H1 (cell line): ENCODE measurements at regions not wholly inside any gene's neighbourhood (a gene's known extent, or its start where the extent isn't known, plus 50 kb on each side); places are given as distances from the start of the nearest gene placed in this dataset.

Experiments used
- CBX8 ChIP-seq: fragments of 300-800, 300-1000 bp; sonication (generic); IDR thresholded peaks from 2 replicates; pipeline ENCODE4 v1.7.1; 2016; ENCODE audit warnings: low read depth, low read length, borderline replicate concordance
- CHD1 ChIP-seq: IDR thresholded peaks from 2 replicates; pipeline ENCODE4 v1.6.1; 2012; ENCODE audit warnings: low read depth, low read length, improper control_type of control experiment
- EGR1 ChIP-seq: IDR thresholded peaks from 2 replicates; pipeline ENCODE4 v1.6.1; 2011; ENCODE audit warnings: low read depth, low read length, borderline replicate concordance
- EP300 ChIP-seq, 2 experiments: IDR thresholded peaks; 1 replicate in 1 of 2; 2 replicates in 1 of 2; pipeline ENCODE4 v1.6.1; 2011 to 2012; ENCODE audit warnings: low read depth in 2 of 2, low read length in 2 of 2, mild to moderate bottlenecking in 2 of 2, borderline replicate concordance in 1 of 2, inconsistent platforms in 1 of 2, moderate library complexity in 1 of 2
- JUN ChIP-seq: IDR thresholded peaks from 2 replicates; pipeline ENCODE4 v1.6.1; 2011; ENCODE audit warnings: low read depth, mild to moderate bottlenecking, improper control_type of control experiment, low read length
- KDM5A ChIP-seq: fragments of 200-600 bp; IDR thresholded peaks from 2 replicates; pipeline ENCODE4 v1.7.1; 2012; ENCODE audit warnings: mild to moderate bottlenecking, low read length, inconsistent platforms, mixed read lengths
- POLR2A ChIP-seq, 2 experiments: IDR thresholded peaks; 1 replicate in 1 of 2; 2 replicates in 1 of 2; pipeline ENCODE4 v1.6.1; 2011; ENCODE audit warnings: low read depth in 2 of 2, low read length in 2 of 2, mild to moderate bottlenecking in 2 of 2; ENCODE audit errors: control extremely low read depth in 1 of 2
- RAD21 ChIP-seq, 2 experiments: IDR thresholded peaks in 1 of 2; conservative IDR thresholded peaks in 1 of 2; 2 replicates each; pipeline ENCODE4 v1.6.1; 2011; ENCODE audit warnings: low read depth in 2 of 2, low read length in 2 of 2, improper control_type of control experiment in 1 of 2, inconsistent platforms in 1 of 2, mild to moderate bottlenecking in 1 of 2, moderate library complexity in 1 of 2
- RBBP5 ChIP-seq: IDR thresholded peaks from 2 replicates; pipeline ENCODE4 v1.7.1; 2012; ENCODE audit warnings: low read depth, mild to moderate bottlenecking, inconsistent platforms, low read length, moderate library complexity, borderline replicate concordance
- RXRA ChIP-seq: IDR thresholded peaks from 2 replicates; pipeline ENCODE4 v1.6.1; 2011; ENCODE audit warnings: low read depth, mild to moderate bottlenecking, low read length, moderate library complexity; ENCODE audit not compliant: insufficient read depth
- SUZ12 ChIP-seq: fragments of 200-600 bp; sonication (generic); IDR thresholded peaks from 2 replicates; pipeline ENCODE4 v1.6.1; 2012; ENCODE audit warnings: mild to moderate bottlenecking, inconsistent platforms, low read length, moderate library complexity, mixed read lengths
- TAF1 ChIP-seq: IDR thresholded peaks from 2 replicates; pipeline ENCODE4 v1.6.1; 2011; ENCODE audit warnings: mild to moderate bottlenecking, low read depth, low read length
- TF ChIP-seq, protein P1 (sequence below), 3 experiments: IDR thresholded peaks; 1 replicate in 2 of 3; 2 replicates in 1 of 3; pipeline versions ENCODE4 v1.5.1 to v1.6.1; 2011; ENCODE audit warnings: low read length in 3 of 3, mild to moderate bottlenecking in 3 of 3, inconsistent platforms in 2 of 3, low read depth in 1 of 3, moderate library complexity in 1 of 3; ENCODE audit not compliant: insufficient read depth in 1 of 3; ENCODE audit errors: control extremely low read depth in 1 of 3
- TF ChIP-seq, protein P2 (sequence below): IDR thresholded peaks from 2 replicates; pipeline ENCODE4 v1.6.1; 2011; ENCODE audit warnings: low read length, improper control_type of control experiment

DNA sequence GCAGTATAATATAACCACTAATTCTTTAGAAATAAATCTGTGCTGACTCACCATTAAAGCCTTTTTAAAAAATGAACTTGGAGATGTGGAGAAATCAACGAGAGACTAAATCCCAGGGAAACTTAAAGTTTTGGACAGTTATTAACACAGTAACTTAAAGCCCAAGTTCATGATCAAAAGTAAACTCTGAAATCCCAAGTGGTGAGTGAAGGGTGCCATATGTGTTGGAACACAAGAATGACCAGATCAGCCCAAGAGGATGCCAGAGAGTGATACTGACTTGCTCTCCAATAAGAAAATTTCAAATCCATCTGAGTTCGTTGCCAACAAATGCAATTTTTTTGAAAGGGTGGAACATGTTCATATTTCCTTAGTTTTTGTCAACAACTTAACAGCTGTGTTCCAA, 838.1 kb upstream of the ACVR2A start:
- TF ChIP-seq RAD21 (IDR thresholded peaks at IDR 0.05 in 1 of 2, conservative IDR thresholded peaks at IDR 0.05 in 1 of 2; ENCODE audit: low read depth in 2 of 2, low read length in 2 of 2), result no peak
- TF ChIP-seq, protein P1, sequence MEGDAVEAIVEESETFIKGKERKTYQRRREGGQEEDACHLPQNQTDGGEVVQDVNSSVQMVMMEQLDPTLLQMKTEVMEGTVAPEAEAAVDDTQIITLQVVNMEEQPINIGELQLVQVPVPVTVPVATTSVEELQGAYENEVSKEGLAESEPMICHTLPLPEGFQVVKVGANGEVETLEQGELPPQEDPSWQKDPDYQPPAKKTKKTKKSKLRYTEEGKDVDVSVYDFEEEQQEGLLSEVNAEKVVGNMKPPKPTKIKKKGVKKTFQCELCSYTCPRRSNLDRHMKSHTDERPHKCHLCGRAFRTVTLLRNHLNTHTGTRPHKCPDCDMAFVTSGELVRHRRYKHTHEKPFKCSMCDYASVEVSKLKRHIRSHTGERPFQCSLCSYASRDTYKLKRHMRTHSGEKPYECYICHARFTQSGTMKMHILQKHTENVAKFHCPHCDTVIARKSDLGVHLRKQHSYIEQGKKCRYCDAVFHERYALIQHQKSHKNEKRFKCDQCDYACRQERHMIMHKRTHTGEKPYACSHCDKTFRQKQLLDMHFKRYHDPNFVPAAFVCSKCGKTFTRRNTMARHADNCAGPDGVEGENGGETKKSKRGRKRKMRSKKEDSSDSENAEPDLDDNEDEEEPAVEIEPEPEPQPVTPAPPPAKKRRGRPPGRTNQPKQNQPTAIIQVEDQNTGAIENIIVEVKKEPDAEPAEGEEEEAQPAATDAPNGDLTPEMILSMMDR (IDR thresholded peaks at IDR 0.05; ENCODE audit: control extremely low read depth in 1 of 3, insufficient read depth in 1 of 3, low read depth in 1 of 3, low read length in 3 of 3), result no peak
- TF ChIP-seq CBX8, result no peak
- no peak for TF ChIP-seq CHD1
- TF ChIP-seq RXRA, result no peak
- TF ChIP-seq EP300 (IDR thresholded peaks at IDR 0.05; ENCODE audit: borderline replicate concordance in 1 of 2, low read depth in 2 of 2, low read length in 2 of 2), result no peak
- no peak for TF ChIP-seq RBBP5
- no peak for TF ChIP-seq JUN
- no peak for TF ChIP-seq SUZ12
- TF ChIP-seq EGR1, result no peak
- TF ChIP-seq, protein P2, sequence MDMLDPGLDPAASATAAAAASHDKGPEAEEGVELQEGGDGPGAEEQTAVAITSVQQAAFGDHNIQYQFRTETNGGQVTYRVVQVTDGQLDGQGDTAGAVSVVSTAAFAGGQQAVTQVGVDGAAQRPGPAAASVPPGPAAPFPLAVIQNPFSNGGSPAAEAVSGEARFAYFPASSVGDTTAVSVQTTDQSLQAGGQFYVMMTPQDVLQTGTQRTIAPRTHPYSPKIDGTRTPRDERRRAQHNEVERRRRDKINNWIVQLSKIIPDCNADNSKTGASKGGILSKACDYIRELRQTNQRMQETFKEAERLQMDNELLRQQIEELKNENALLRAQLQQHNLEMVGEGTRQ, result no peak
- TF ChIP-seq TAF1, result no peak
- no peak for TF ChIP-seq KDM5A
- no peak for TF ChIP-seq POLR2A (IDR thresholded peaks at IDR 0.05; ENCODE audit: control extremely low read depth in 1 of 2, low read depth in 2 of 2, low read length in 2 of 2)
